OCI-LY1 (cell line): ENCODE measurements at regions not wholly inside any gene's neighbourhood (a gene's known extent, or its start where the extent isn't known, plus 50 kb on each side); places are given as distances from the start of the nearest gene placed in this dataset.

ENCODE experiments used
- H2AFZ ChIP-seq: fragments of 200-600 bp; sonication (generic), shearing (Covaris generic); 2 replicates; pipeline ENCODE4 v1.6.0; 2014; ENCODE audit warnings: antibody characterized with exemption, mild to moderate bottlenecking, low read length
- H3F3A ChIP-seq: fragments of 200-600 bp; sonication (generic), shearing (Covaris generic); 2 replicates; pipeline ENCODE4 v1.6.0; 2014; ENCODE audit warnings: mild to moderate bottlenecking, antibody characterized with exemption, low read length, moderate library complexity; ENCODE audit not compliant: insufficient read depth
- H3K27ac ChIP-seq: fragments of 200-600 bp; sonication (generic); 2 replicates; pipeline ENCODE4 v1.5.1; 2014; ENCODE audit warnings: low read length, mixed run types, mild to moderate bottlenecking, low read depth; ENCODE audit not compliant: poor library complexity, severe bottlenecking
- H3K27me3 ChIP-seq: fragments of 200-600 bp; sonication (generic); 2 replicates; pipeline ENCODE4 v1.6.0; 2014; ENCODE audit warnings: antibody characterized with exemption, mild to moderate bottlenecking, low read length, moderate library complexity; ENCODE audit not compliant: insufficient read depth
- H3K36me3 ChIP-seq: fragments of 200-600 bp; sonication (generic); 2 replicates; pipeline ENCODE4 v1.6.1; 2014; ENCODE audit warnings: mild to moderate bottlenecking, antibody characterized with exemption, low read length, moderate library complexity, mixed read lengths; ENCODE audit not compliant: insufficient read depth
- H3K4me1 ChIP-seq: fragments of 200-600 bp; sonication (generic); 2 replicates; pipeline ENCODE4 v1.5.1; 2014; ENCODE audit warnings: mild to moderate bottlenecking, low read length, moderate library complexity; ENCODE audit not compliant: insufficient read depth, severe bottlenecking
- H3K4me2 ChIP-seq: fragments of 200-600 bp; sonication (generic), shearing (Covaris generic); 2 replicates; pipeline ENCODE4 v1.6.1; 2014; ENCODE audit warnings: low read length
- H3K4me3 ChIP-seq: fragments of 200-600 bp; sonication (generic); 2 replicates; pipeline ENCODE4 v1.5.1; 2014; ENCODE audit warnings: low read length, low read depth, mild to moderate bottlenecking, mixed read lengths; ENCODE audit not compliant: poor library complexity, severe bottlenecking
- H3K79me2 ChIP-seq: fragments of 200-600 bp; shearing (Covaris generic); 2 replicates; pipeline ENCODE4 v1.6.1; 2016; ENCODE audit warnings: mixed run types, low read length, mixed read lengths; ENCODE audit not compliant: insufficient read depth
- H3K9ac ChIP-seq: fragments of 200-600 bp; sonication (generic), shearing (Covaris generic); 2 replicates; pipeline ENCODE4 v1.6.1; 2014; ENCODE audit warnings: mild to moderate bottlenecking, low read length, mixed read lengths
- H3K9me2 ChIP-seq: fragments of 200-600 bp; sonication (generic), shearing (Covaris generic); 2 replicates; pipeline ENCODE4 v1.6.1; 2014; ENCODE audit warnings: low read depth, mild to moderate bottlenecking, low read length, mixed read lengths
- H3K9me3 ChIP-seq: fragments of 200-600 bp; shearing (Covaris generic); 2 replicates; pipeline ENCODE4 v1.6.1; 2014; ENCODE audit warnings: low read length, mixed read lengths
- H4K20me1 ChIP-seq: fragments of 200-600 bp; sonication (generic), shearing (Covaris generic); 2 replicates; pipeline ENCODE4 v1.6.0; 2016; ENCODE audit warnings: mild to moderate bottlenecking, low read length; ENCODE audit not compliant: insufficient read depth
- EZH2 ChIP-seq: fragments of 200-600 bp; sonication (generic), shearing (Covaris generic); IDR thresholded peaks from 2 replicates; pipeline ENCODE4 v1.8.0; 2017; ENCODE audit warnings: borderline replicate concordance, mixed run types, mild to moderate bottlenecking, antibody characterized with exemption, low read length, moderate library complexity, mixed read lengths
- TF ChIP-seq, protein P1 (sequence below): fragments of 200-600 bp; sonication (generic), shearing (Covaris generic); IDR thresholded peaks from 2 replicates; pipeline ENCODE4 v1.5.1; 2017; ENCODE audit warnings: mild to moderate bottlenecking, antibody characterized with exemption, low read length, moderate library complexity, mixed read lengths

DNA sequence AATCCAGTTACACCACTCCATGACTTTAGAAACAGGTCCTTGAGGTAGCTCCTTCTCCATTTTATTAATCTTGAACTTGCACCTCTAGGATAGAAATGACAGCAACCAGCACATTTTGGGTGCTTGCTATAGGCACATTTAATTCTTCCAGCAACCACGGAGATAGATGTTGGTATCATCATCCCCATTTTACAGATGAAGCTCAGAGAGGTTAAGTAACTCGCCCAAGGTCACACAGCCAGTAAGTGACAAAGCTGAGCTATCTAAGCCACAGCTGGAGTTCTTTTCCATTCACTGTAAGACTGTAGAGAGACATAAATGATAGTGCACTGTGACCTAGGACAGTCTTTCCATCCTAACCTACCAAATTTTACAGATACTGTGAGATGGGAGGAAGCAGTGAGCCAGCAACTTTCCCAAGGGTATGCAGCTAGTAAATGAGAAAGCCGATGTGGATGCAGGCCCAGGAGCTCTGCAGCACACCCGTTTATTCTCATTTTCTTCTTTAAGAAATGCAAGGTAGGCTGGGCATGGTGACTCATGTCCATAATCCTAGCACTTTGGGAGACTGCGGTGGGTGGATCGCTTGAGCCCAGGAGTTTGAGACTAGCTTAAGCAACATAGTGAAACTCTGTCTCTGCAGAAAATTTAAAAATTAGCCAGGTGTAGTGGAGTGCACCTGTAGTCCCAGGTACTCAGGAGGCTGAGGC is 103.2 kb downstream of the TBX5 start:
- Histone ChIP-seq H3K9ac (no peak overlapping the region), H3K79me2 (no peaks in the 10 kb centered on the region), H3K4me1 (no peaks in the 10 kb centered on the region), H2AFZ (no peak overlapping the region), H3K4me3 (no peak overlapping the region), H3K9me3 (no peaks in the 10 kb centered on the region), H4K20me1 (no peaks in the 10 kb centered on the region), H3K27ac (no peak overlapping the region), H3K9me2 (no peaks in the 10 kb centered on the region), H3F3A (no peaks in the 10 kb centered on the region), H3K36me3 (no peaks in the 10 kb centered on the region), H3K27me3 (no peaks in the 10 kb centered on the region), H3K4me2 (no peak overlapping the region)
- no peak for TF ChIP-seq EZH2
- TF ChIP-seq, protein P1, sequence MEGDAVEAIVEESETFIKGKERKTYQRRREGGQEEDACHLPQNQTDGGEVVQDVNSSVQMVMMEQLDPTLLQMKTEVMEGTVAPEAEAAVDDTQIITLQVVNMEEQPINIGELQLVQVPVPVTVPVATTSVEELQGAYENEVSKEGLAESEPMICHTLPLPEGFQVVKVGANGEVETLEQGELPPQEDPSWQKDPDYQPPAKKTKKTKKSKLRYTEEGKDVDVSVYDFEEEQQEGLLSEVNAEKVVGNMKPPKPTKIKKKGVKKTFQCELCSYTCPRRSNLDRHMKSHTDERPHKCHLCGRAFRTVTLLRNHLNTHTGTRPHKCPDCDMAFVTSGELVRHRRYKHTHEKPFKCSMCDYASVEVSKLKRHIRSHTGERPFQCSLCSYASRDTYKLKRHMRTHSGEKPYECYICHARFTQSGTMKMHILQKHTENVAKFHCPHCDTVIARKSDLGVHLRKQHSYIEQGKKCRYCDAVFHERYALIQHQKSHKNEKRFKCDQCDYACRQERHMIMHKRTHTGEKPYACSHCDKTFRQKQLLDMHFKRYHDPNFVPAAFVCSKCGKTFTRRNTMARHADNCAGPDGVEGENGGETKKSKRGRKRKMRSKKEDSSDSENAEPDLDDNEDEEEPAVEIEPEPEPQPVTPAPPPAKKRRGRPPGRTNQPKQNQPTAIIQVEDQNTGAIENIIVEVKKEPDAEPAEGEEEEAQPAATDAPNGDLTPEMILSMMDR = no peak

DNA sequence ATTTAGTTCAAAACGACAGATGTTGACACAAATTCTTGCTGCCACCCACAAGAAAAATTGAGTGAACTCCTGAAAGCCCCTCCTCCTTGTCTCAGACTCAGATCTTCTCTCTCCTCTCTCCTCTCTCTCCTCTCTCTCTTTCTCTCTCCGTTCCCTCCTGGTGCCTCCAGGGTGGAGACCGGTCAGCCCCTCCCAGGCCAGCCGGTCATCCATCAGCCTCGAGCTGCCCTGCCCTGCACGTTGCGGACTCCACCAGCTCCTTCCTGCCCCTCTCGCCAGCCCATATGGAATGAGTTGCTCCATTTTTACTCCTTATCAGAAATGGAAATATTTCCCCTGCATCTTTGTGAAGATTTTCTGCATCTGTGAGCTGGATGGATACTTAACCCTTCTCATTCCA is 103.8 kb downstream of the TBX5 start:
- no peak for TF ChIP-seq EZH2
- TF ChIP-seq, protein P1 = no peak
- Histone ChIP-seq H3K9me2 (no peaks in the 10 kb centered on the region), H4K20me1 (no peaks in the 10 kb centered on the region), H3K79me2 (no peaks in the 10 kb centered on the region), H3K27me3 (no peaks in the 10 kb centered on the region), H3F3A (no peaks in the 10 kb centered on the region), H3K27ac (no peak overlapping the region), H3K9ac (no peak overlapping the region), H2AFZ (no peak overlapping the region), H3K9me3 (no peaks in the 10 kb centered on the region), H3K36me3 (no peaks in the 10 kb centered on the region), H3K4me1 (no peaks in the 10 kb centered on the region), H3K4me2 (no peak overlapping the region), H3K4me3 (no peak overlapping the region)

DNA sequence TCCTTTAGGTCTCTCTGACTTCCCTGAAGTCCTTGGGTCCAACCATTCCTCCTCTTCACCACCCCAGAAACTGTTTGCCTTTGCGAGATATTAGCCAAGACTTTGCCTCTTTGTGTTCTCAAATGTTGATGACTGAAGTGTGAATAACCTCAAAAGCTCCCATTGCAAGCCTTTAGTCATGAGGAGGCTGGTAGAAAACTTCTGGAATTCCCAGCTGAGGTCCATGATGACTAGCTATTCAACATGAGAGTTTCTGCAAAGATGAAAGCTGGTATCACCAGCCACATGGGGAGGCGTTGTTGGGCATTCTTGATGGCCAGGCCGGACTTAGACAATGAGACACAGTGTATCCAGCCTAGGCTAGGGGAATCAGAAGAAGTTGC is 111.7 kb downstream of the TBX5 start:
- TF ChIP-seq EZH2 = no peak
- TF ChIP-seq, protein P1 = no peak
- H4K20me1 ChIP-seq = no peaks in the 10 kb centered on the region
- H3K4me3 ChIP-seq = no peak overlapping the region
- H3K27ac ChIP-seq = no peak overlapping the region
- H3K9me2 ChIP-seq = no peaks in the 10 kb centered on the region
- no peak overlapping the region for H3K4me2 ChIP-seq
- no peaks in the 10 kb centered on the region for H3K4me1 ChIP-seq
- no peaks in the 10 kb centered on the region for H3F3A ChIP-seq
- no peak overlapping the region for H2AFZ ChIP-seq
- no peaks in the 10 kb centered on the region for H3K9me3 ChIP-seq
- H3K79me2 ChIP-seq = no peaks in the 10 kb centered on the region
- H3K9ac ChIP-seq = no peak overlapping the region
- no peaks in the 10 kb centered on the region for H3K36me3 ChIP-seq
- H3K27me3 ChIP-seq = no peaks in the 10 kb centered on the region
